Suprapubic skin (tissue), 4 donors: ENCODE measurements at regions not wholly inside any gene's neighbourhood (a gene's known extent, or its start where the extent isn't known, plus 50 kb on each side); places are given as distances from the start of the nearest gene placed in this dataset.

ENCODE experiments used
- CTCF ChIP-seq, 2 donors: fragments of 200-600 bp in 1 of 2; fragments of 450-650 bp in 1 of 2; sonication (generic) in 1 of 2; IDR thresholded peaks; one replicate each; pipeline ENCODE4 v1.5.1; 2016 to 2019; ENCODE audit warnings: antibody characterized with exemption in 2 of 2, mild to moderate bottlenecking in 1 of 2, moderate library complexity in 1 of 2
- EP300 ChIP-seq: sonication (generic); formaldehyde crosslinking; IDR thresholded peaks from one replicate; pipeline ENCODE4 v1.6.1; 2017; ENCODE audit warnings: antibody characterized with exemption
- POLR2A ChIP-seq, 2 donors: fragments of 450-650 bp; IDR thresholded peaks; one replicate each; pipeline ENCODE4 v1.6.1; 2017; ENCODE audit warnings: antibody characterized with exemption in 2 of 2, mild to moderate bottlenecking in 2 of 2, moderate library complexity in 2 of 2
- POLR2AphosphoS5 ChIP-seq, 3 donors: sonication (generic); formaldehyde crosslinking; IDR thresholded peaks; one replicate each; pipeline ENCODE4 v1.6.1; 2017; ENCODE audit warnings: antibody characterized with exemption in 3 of 3

- TF ChIP-seq CTCF (IDR thresholded peaks at IDR 0.05) (no peak), POLR2A (IDR thresholded peaks at IDR 0.05) (no peak), POLR2AphosphoS5 (IDR thresholded peaks at IDR 0.05) (no peak), EP300 (no peak)
These were observed 657.6 kb downstream of the BRD1 start for GRCh38 chr22:49170053-49170452.
